ENCODE measurements at regions not wholly inside any gene's neighbourhood (a gene's known extent, or its start where the extent isn't known, plus 50 kb on each side); places are given as distances from the start of the nearest gene placed in this dataset.

GRCh38 chr1:171403393-171403792, 81.9 kb upstream of the PRRC2C start:
- Histone ChIP-seq H2BK5ac (ENCODE audit: low read depth, low read length) (no peak overlapping the region), H3K56ac (replicated peaks; ENCODE audit: insufficient read length, low read depth, low read length) (no peak overlapping the region), H3K4ac (replicated peaks; ENCODE audit: insufficient read length, low read depth, low read length) (no peak overlapping the region), H4K91ac (replicated peaks; ENCODE audit: insufficient read length, low read length) (peak overlapping the region; percentile 31), H3K9ac (replicated peaks in 1 of 4; ENCODE audit: extremely low read depth in 1 of 4, low read depth in 3 of 4, low read length in 3 of 4) (no peak overlapping the region), H4K8ac (ENCODE audit: extremely low read depth, insufficient read depth, low read length) (no peak overlapping the region), H3K9me3 (ENCODE audit: insufficient read depth in 2 of 2, low read depth in 1 of 2, low read length in 1 of 2) (no peaks in the 10 kb centered on the region), H2AK5ac (ENCODE audit: low read depth, low read length) (no peak overlapping the region), H3K4me1 (replicated peaks in 1 of 4; ENCODE audit: control insufficient read depth in 3 of 4, insufficient read depth in 4 of 4, low read length in 3 of 4) (peaks cover 0 to 6% (median 5%) of the 10 kb centered on the region in 4 experiments; a peak in 4 of 7 replicates), H2AFZ (ENCODE audit: low read length) (no peak overlapping the region), H3K18ac (ENCODE audit: extremely low read depth, low read length) (no peak overlapping the region), H3K79me1 (ENCODE audit: low read depth, low read length) (no peaks in the 10 kb centered on the region), H3K27ac (ENCODE audit: low read depth, low read length) (no peak overlapping the region), H2BK120ac (replicated peaks; ENCODE audit: low read depth, low read length) (no peak overlapping the region), H3K14ac (ENCODE audit: insufficient read length) (no peak overlapping the region), H3K36me3 (ENCODE audit: control insufficient read depth in 2 of 4, insufficient read depth in 4 of 4, low read length in 3 of 4) (no peaks in the 10 kb centered on the region), H3K4me3 (ENCODE audit: extremely low read depth in 1 of 4, insufficient read depth in 2 of 4, low read depth in 3 of 4, low read length in 4 of 4) (no peak overlapping the region), H4K20me1 (replicated peaks in 1 of 2; ENCODE audit: control insufficient read depth in 1 of 2, insufficient read depth in 2 of 2, low read length in 2 of 2) (no peaks in the 10 kb centered on the region), H2BK20ac (ENCODE audit: low read length) (no peak overlapping the region), H2BK12ac (ENCODE audit: low read depth, low read length) (no peak overlapping the region), H3K4me2 (ENCODE audit: insufficient read depth in 1 of 2, low read depth in 2 of 2, low read length in 2 of 2) (no peak overlapping the region), H3K79me2 (ENCODE audit: control insufficient read depth in 1 of 2, insufficient read depth in 2 of 2, low read length in 2 of 2) (no peaks in the 10 kb centered on the region), H3K23me2 (ENCODE audit: low read depth, low read length) (no peaks in the 10 kb centered on the region), H2BK15ac (ENCODE audit: low read length) (0 out of 2 replicates have a peak overlapping the region, but pooled peaks have one; percentile 61), H3K23ac (ENCODE audit: insufficient read length) (no peak overlapping the region), H3K27me3 (replicated peaks in 1 of 4; ENCODE audit: control insufficient read depth in 3 of 4, extremely low read depth in 1 of 4, insufficient read depth in 3 of 4, low read length in 3 of 4) (no peaks in the 10 kb centered on the region), H4K5ac (ENCODE audit: insufficient read length, low read depth, low read length) (no peak overlapping the region)
- TF ChIP-seq RBBP5 (IDR thresholded peaks at IDR 0.05; ENCODE audit: borderline replicate concordance, low read depth, low read length) (no peak), CHD2 (IDR thresholded peaks at IDR 0.05; ENCODE audit: low read length) (no peak), RXRA (IDR thresholded peaks at IDR 0.05; ENCODE audit: insufficient read depth, low read depth, low read length) (no peak), CBX8 (IDR thresholded peaks at IDR 0.05; ENCODE audit: borderline replicate concordance, low read depth, low read length) (no peak), JUND (IDR thresholded peaks at IDR 0.05; ENCODE audit: low read length) (no peak)
- CTCF ChIA-PET (ENCODE audit: partially characterized antibody): interaction anchor here (0.9 to 4.3 kb wide), 17 partner anchors 8 to 322 kb away, joined by 3 to 18 read pairs (median 6); partner anchors contain the start of gene PRRC2C
- WGBS, 2 experiments (ENCODE audit: extremely low coverage in 1 of 2, insufficient coverage in 1 of 2, insufficient read length in 1 of 2, insufficient replicate concordance in 2 of 2, low coverage in 1 of 2, low lambda C conversion rate in 2 of 2, missing lambda C conversion rate in 1 of 2): 90% methylated on average over 7 of the region's 7 CpGs; no CpG with 5 or more reads in 1 of the 2 experiments
- DNase-seq (ENCODE audit: low read depth in 1 of 2, low spot score in 2 of 2) (no peak), FAIRE-seq (no peak)
- POLR2A ChIA-PET (ENCODE audit: partially characterized antibody): interaction anchor here (0.9 to 1.5 kb wide), 3 partner anchors 19 to 31 kb away, joined by 3 read pairs; no protein-coding TSS in a partner anchor

Measured in H1 (cell line).